GM21825 (cell line): ENCODE measurements at regions not wholly inside any gene's neighbourhood (a gene's known extent, or its start where the extent isn't known, plus 50 kb on each side); places are given as distances from the start of the nearest gene placed in this dataset.
"Not testable (repeated sequence)": the region's sequence is repeated elsewhere in the genome, so short reads cannot be mapped to it uniquely, and the experiment has no call there.

ENCODE experiments used
- ATAC-seq: cut with Tn5 transposase; IDR thresholded peaks from one replicate; pipeline ENCODE4 v1.9.1; 2021; ENCODE audit warnings: mild to moderate bottlenecking, moderate library complexity; ENCODE audit not compliant: unreplicated experiment

GRCh38 chr9:40909821-40910220, 218.7 kb downstream of the FOXD4L6 start:
- ATAC-seq: no peak

GRCh38 chr9:40909111-40909510, 219.4 kb downstream of the FOXD4L6 start:
- ATAC-seq: not testable (repeated sequence)

GRCh38 chr9:40907657-40908624, 220.5 kb downstream of the FOXD4L6 start:
- ATAC-seq: no peak

GRCh38 chr9:40906879-40907278, 221.6 kb downstream of the FOXD4L6 start:
- not testable (repeated sequence) for ATAC-seq

GRCh38 chr9:40892315-40892714, 236.2 kb downstream of the FOXD4L6 start:
- not testable (repeated sequence) for ATAC-seq

GRCh38 chr9:40885858-40886257, 242.6 kb downstream of the FOXD4L6 start:
- not testable (repeated sequence) for ATAC-seq

- ATAC-seq: not testable (repeated sequence)
These were observed 243.5 kb downstream of the FOXD4L6 start for GRCh38 chr9:40884902-40885490.

- no peak for ATAC-seq
These were observed 244.2 kb downstream of the FOXD4L6 start for GRCh38 chr9:40884072-40884901.

GRCh38 chr9:40883423-40884071, 244.9 kb downstream of the FOXD4L6 start:
- ATAC-seq: not testable (repeated sequence)

GRCh38 chr9:40873753-40874295, 254.7 kb downstream of the FOXD4L6 start:
- ATAC-seq: not testable (repeated sequence)

- ATAC-seq: not testable (repeated sequence)
These were observed 260.0 kb downstream of the FOXD4L6 start for GRCh38 chr9:40868437-40868836.
